OCI-LY1 (cell line): ENCODE measurements at regions not wholly inside any gene's neighbourhood (a gene's known extent, or its start where the extent isn't known, plus 50 kb on each side); places are given as distances from the start of the nearest gene placed in this dataset.

ENCODE experiments used
- EZH2 ChIP-seq: fragments of 200-600 bp; sonication (generic), shearing (Covaris generic); IDR thresholded peaks from 2 replicates; pipeline ENCODE4 v1.8.0; 2017; ENCODE audit warnings: borderline replicate concordance, mixed run types, mild to moderate bottlenecking, antibody characterized with exemption, low read length, moderate library complexity, mixed read lengths
- TF ChIP-seq, protein P1 (sequence below): fragments of 200-600 bp; sonication (generic), shearing (Covaris generic); IDR thresholded peaks from 2 replicates; pipeline ENCODE4 v1.5.1; 2017; ENCODE audit warnings: mild to moderate bottlenecking, antibody characterized with exemption, low read length, moderate library complexity, mixed read lengths

DNA sequence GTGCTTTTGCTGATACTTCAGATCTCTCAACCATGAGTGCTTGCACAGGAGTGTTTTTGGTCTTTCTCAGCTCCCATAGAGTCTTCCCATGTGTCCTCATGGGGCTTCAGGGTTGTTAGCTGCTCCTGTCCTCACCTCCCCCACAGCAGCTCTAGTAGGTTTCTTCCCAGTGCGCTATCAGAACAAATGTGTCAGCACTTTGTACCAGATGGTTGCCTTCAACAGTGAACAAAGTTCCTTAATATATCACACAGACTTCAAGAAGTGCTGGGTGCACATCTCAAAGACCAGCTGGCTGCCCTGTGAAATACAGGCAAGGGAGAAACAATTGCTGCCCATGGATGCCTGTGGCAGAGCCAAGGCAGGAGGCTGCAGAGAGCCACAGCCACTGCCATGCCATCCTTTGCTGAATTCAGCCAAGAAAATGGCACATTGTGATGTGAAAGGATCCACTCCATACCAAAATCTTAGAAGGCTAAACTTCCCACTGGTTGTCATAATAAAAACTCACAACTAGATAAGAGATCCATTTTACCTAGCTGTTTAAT lies 471.3 kb downstream of the C6orf118 start:
- TF ChIP-seq, protein P1, sequence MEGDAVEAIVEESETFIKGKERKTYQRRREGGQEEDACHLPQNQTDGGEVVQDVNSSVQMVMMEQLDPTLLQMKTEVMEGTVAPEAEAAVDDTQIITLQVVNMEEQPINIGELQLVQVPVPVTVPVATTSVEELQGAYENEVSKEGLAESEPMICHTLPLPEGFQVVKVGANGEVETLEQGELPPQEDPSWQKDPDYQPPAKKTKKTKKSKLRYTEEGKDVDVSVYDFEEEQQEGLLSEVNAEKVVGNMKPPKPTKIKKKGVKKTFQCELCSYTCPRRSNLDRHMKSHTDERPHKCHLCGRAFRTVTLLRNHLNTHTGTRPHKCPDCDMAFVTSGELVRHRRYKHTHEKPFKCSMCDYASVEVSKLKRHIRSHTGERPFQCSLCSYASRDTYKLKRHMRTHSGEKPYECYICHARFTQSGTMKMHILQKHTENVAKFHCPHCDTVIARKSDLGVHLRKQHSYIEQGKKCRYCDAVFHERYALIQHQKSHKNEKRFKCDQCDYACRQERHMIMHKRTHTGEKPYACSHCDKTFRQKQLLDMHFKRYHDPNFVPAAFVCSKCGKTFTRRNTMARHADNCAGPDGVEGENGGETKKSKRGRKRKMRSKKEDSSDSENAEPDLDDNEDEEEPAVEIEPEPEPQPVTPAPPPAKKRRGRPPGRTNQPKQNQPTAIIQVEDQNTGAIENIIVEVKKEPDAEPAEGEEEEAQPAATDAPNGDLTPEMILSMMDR: no peak
- no peak for TF ChIP-seq EZH2
